MCF 10A (cell line): ENCODE measurements at regions not wholly inside any gene's neighbourhood (a gene's known extent, or its start where the extent isn't known, plus 50 kb on each side); places are given as distances from the start of the nearest gene placed in this dataset.

Experiments
- BruUV-seq: library from RNA; stranded (reverse); fragments of 400-500 nt; replicated peaks from 2 replicates; lab custom pipeline; 2021; lab: Mats Ljungman, UMichigan
- CTCF ChIA-PET: fragments of 300-600 bp; sonication (Branson Sonifier 250); formaldehyde crosslinking; extraction: SDS; loops from one replicate; lab custom pipeline; 2021; ENCODE audit warnings: antibody characterized with exemption, inconsistent platforms; lab: Yijun Ruan, JAX
- POLR2A ChIA-PET: fragments of 300-600, 350-650 bp; sonication (Branson Sonifier 250); formaldehyde crosslinking; extraction: SDS; loops from one replicate; lab custom pipeline; 2020; ENCODE audit warnings: antibody characterized with exemption, inconsistent platforms; lab: Yijun Ruan, JAX
- DNase-seq: peaks from one replicate; pipeline ENCODE4 v3.0.0-alpha.2; 2018; ENCODE audit not compliant: unreplicated experiment
- H3K27ac Mint-ChIP-seq: one replicate; pipeline ENCODE4 v1.8.0; 2022; ENCODE audit warnings: mild to moderate bottlenecking, low read depth, mixed read lengths; ENCODE audit not compliant: unreplicated experiment
- H3K27me3 Mint-ChIP-seq: one replicate; pipeline ENCODE4 v1.8.0; 2022; ENCODE audit warnings: mixed read lengths; ENCODE audit not compliant: insufficient read depth, unreplicated experiment
- H3K36me3 Mint-ChIP-seq: one replicate; pipeline ENCODE4 v1.8.0; 2022; ENCODE audit warnings: mild to moderate bottlenecking, moderate library complexity, mixed read lengths; ENCODE audit not compliant: insufficient read depth, unreplicated experiment
- H3K4me1 Mint-ChIP-seq: one replicate; pipeline ENCODE4 v1.8.0; 2022; ENCODE audit warnings: mixed read lengths; ENCODE audit not compliant: insufficient read depth, unreplicated experiment
- H3K4me3 Mint-ChIP-seq: one replicate; pipeline ENCODE4 v1.8.0; 2022; ENCODE audit warnings: mild to moderate bottlenecking, moderate library complexity, mixed read lengths; ENCODE audit not compliant: unreplicated experiment
- H3K9me3 Mint-ChIP-seq: one replicate; pipeline ENCODE4 v1.8.0; 2022; ENCODE audit warnings: mixed read lengths; ENCODE audit not compliant: unreplicated experiment
- intact Hi-C: fragments of 100-400 bp; cut with micrococcal nuclease; formaldehyde crosslinking; loops from 2 replicates; pipeline ENCODE4 v1.14.1; 2022
- TF ChIP-seq, protein P1 (sequence below): fragments of 200-600 bp; IDR thresholded peaks from one replicate; pipeline ENCODE4 v1.8.0; 2022; ENCODE audit warnings: antibody characterized with exemption, mild to moderate bottlenecking; ENCODE audit not compliant: unreplicated experiment

DNA sequence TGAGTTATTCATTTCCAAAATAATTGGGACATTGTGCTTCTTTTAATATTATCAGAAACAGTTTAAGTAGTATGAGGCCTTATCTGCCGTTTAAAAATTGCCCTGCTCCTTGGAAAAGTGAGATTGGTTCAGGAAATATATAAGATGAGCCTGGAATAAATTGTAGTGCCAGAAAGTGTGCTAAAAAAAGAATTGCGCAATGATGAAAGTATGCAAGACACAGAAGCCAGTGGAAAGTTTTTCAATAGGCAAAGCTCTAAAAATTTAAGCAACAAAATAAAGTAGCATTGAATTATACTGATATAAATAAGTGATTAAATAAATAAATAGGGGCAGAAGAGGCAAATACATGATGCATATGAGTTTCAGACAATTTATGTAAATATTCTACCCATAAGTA lies 834.9 kb downstream of the BCL11B start:
- no peak for DNase-seq
- POLR2A ChIA-PET: no interaction called here
- Mint-ChIP-seq H3K36me3 (no peaks in the 10 kb centered on the region), H3K4me3 (no peak overlapping the region), H3K4me1 (peaks cover 5% of the 10 kb centered on the region), H3K27me3 (no peaks in the 10 kb centered on the region), H3K9me3 (no peaks in the 10 kb centered on the region), H3K27ac (no peak overlapping the region)
- TF ChIP-seq, protein P1, sequence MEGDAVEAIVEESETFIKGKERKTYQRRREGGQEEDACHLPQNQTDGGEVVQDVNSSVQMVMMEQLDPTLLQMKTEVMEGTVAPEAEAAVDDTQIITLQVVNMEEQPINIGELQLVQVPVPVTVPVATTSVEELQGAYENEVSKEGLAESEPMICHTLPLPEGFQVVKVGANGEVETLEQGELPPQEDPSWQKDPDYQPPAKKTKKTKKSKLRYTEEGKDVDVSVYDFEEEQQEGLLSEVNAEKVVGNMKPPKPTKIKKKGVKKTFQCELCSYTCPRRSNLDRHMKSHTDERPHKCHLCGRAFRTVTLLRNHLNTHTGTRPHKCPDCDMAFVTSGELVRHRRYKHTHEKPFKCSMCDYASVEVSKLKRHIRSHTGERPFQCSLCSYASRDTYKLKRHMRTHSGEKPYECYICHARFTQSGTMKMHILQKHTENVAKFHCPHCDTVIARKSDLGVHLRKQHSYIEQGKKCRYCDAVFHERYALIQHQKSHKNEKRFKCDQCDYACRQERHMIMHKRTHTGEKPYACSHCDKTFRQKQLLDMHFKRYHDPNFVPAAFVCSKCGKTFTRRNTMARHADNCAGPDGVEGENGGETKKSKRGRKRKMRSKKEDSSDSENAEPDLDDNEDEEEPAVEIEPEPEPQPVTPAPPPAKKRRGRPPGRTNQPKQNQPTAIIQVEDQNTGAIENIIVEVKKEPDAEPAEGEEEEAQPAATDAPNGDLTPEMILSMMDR: no peak
- CTCF ChIA-PET: interaction anchor here (0.6 kb wide), 1 partner anchor 865 kb away, joined by 3 read pairs; no protein-coding TSS in a partner anchor
- intact Hi-C loops: no loop called here
- BruUV-seq: no TSS peak

DNA sequence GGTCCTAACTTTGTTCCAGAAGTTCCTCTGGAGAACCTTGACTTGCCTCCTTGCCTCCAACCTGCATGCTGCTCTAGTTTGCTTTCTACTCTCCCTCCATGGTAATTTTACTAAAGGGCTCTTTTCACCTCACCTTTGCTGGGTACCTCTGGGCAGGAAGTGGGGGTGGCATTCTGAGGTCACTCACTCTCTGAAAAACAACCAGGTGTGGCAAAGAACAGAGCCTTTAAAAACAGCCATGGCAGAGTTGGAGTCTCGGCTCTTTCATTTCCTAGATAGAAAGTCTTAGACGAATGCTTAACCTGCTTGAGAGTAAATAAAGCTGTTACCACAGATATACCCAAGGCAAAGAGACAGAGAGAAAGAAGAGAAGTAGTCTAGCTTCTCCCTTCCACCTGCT lies 827.9 kb downstream of the BCL11B start:
- DNase-seq: no peak
- ChIA-PET CTCF (interaction anchor here (0.7 kb wide), 1 partner anchor 8 kb away, joined by 3 read pairs; no protein-coding TSS in a partner anchor), POLR2A (no interaction called here)
- Mint-ChIP-seq H3K9me3 (no peaks in the 10 kb centered on the region), H3K36me3 (no peaks in the 10 kb centered on the region), H3K27me3 (no peaks in the 10 kb centered on the region), H3K4me1 (no peaks in the 10 kb centered on the region), H3K4me3 (no peak overlapping the region), H3K27ac (no peak overlapping the region)
- no TSS peak for BruUV-seq
- intact Hi-C loops: no loop called here
- TF ChIP-seq, protein P1: no peak

DNA sequence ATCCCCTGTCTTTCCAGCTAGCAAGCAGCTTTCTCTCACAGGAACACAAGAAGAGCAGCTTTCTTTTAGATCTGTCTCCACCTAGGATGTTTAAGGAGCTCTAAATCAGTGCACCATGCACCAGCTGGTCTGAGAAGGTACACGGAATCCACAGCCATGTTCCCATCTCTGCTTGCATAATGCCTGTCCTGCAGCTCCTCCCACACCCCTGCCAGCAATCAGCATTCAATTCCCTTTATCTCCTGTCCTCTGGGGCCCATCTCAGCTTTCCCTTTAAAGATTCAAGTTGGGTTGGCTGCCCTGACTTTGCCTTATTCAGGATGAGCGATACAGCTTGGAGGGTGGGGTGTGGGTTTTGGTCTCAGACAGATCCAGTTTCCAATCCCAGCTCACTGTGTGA lies 826.3 kb downstream of the BCL11B start:
- Mint-ChIP-seq H3K9me3 (no peaks in the 10 kb centered on the region), H3K27me3 (no peaks in the 10 kb centered on the region), H3K27ac (no peak overlapping the region), H3K4me3 (no peak overlapping the region), H3K36me3 (no peaks in the 10 kb centered on the region), H3K4me1 (no peaks in the 10 kb centered on the region)
- TF ChIP-seq, protein P1: no peak
- POLR2A ChIA-PET: interaction anchor here (0.7 kb wide), 1 partner anchor 12 kb away, joined by 3 read pairs; no protein-coding TSS in a partner anchor
- no TSS peak for BruUV-seq
- CTCF ChIA-PET: no interaction called here
- DNase-seq: no peak
- intact Hi-C loops: no loop called here

DNA sequence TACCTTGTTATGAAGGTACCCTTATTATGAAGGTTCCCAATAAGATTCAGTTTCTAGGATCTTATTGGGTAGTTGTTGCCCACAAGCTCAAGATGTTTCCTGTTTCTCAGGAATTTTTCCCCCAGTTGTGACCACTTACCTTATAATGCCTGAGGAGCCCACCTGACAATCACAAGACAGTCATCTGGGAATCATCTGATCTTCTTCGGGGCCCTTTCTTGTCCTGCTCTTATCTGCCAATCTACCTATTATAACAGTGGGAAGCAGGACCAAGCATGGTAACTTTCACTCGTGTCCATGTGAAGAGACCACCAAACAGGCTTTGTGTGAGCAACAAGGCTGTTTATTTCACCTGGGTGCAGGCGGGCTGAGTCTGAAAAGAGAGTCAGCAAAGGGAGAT lies 825.5 kb downstream of the BCL11B start:
- Mint-ChIP-seq H3K36me3 (no peaks in the 10 kb centered on the region), H3K4me1 (no peaks in the 10 kb centered on the region), H3K27me3 (no peaks in the 10 kb centered on the region), H3K4me3 (no peak overlapping the region), H3K27ac (no peak overlapping the region), H3K9me3 (no peaks in the 10 kb centered on the region)
- intact Hi-C loops: no loop called here
- POLR2A ChIA-PET: no interaction called here
- TF ChIP-seq, protein P1: no peak
- DNase-seq: no peak
- no TSS peak for BruUV-seq
- CTCF ChIA-PET: no interaction called here
